T47D (cell line): ENCODE measurements at regions not wholly inside any gene's neighbourhood (a gene's known extent, or its start where the extent isn't known, plus 50 kb on each side); places are given as distances from the start of the nearest gene placed in this dataset.

ENCODE experiments used
- DNase-seq, 2 experiments: peaks; one replicate each; pipeline versions ENCODE4 v3.0.0 to v3.0.0-alpha.2; 2011 to 2012; ENCODE audit warnings: low read depth in 1 of 2, low spot score in 1 of 2
- JUND ChIP-seq: IDR thresholded peaks from 2 replicates; pipeline ENCODE4 v1.6.1; 2012; ENCODE audit warnings: low read depth
- in situ Hi-C: cut with HindIII; loops from 2 replicates; pipeline ENCODE4 v1.10.0; 2016; ENCODE audit warnings: low sequenced_read_pairs, low pct_unique_long_range_greater_than_20kb

- no peak for DNase-seq
- in situ Hi-C loops, result no loop called here
- no peak for TF ChIP-seq JUND
Measured at GRCh38 chr10:78830062-78830975, 238.4 kb upstream of the ZMIZ1 start.

DNA sequence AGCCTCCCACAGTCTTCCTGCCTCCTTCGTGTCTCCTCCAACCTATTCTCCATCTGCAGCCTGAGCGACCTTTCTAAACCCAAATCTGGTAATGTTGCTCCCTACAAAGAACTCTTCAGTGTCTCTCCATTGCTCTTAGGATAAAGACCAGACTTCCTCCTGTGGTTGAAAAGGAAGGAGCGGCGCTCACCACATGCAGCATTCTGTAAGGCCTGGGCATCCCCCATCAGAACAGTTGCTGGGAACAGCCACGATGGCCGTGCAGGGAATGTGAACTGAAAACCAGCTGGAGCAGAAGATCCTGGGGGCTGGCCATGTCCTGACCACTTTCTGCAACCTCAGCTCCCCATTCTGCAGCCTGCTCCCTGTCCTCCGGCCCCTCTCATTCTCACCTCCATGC lies 237.8 kb upstream of the ZMIZ1 start:
- no peak for TF ChIP-seq JUND
- DNase-seq, result no peak
- in situ Hi-C loops, result no loop called here

DNA sequence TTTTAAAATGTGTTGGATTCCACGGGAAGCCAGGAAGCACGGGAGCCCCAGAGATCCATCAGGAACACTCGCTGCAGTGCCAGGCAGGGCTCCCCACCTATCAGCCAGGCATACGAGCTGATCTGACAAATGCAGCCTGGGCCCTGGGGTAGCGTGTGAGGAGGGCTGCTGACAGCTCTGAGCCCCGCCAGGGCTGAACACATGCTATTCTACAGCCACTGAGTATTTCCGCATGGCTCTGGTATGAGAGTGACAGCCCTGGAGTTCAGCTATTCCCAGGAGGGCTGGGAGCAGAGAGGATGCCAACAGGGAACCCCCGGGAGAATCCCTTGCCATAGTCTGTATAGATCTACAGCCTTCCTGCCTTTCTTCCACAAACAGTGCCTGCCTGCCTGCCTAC lies 237.3 kb upstream of the ZMIZ1 start:
- no peak for DNase-seq
- TF ChIP-seq JUND, result no peak

DNA sequence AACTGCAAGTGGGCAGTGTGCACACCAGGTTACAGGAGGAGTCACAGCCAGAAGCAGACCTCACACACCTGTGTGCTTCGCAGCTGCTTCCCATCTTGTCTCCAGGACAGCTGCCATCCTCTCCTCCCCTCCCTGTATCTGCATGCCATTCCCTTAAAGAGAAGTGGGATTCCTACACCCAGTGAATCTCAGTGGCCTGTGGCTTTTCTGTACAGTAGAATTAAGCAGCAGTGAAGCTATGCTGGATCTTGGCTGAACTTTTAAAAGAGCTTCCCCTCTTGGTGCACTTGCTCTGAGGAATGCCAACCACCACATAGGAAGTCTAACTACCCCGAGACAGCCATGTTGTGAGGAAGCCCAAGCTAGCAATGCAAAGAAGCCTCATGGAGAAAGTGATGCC lies 236.5 kb upstream of the ZMIZ1 start:
- in situ Hi-C loops, result no loop called here
- no peak for DNase-seq

More for the DNA sequence above, 237.3 kb upstream of the ZMIZ1 start:
- in situ Hi-C loops, result no loop called here

DNA sequence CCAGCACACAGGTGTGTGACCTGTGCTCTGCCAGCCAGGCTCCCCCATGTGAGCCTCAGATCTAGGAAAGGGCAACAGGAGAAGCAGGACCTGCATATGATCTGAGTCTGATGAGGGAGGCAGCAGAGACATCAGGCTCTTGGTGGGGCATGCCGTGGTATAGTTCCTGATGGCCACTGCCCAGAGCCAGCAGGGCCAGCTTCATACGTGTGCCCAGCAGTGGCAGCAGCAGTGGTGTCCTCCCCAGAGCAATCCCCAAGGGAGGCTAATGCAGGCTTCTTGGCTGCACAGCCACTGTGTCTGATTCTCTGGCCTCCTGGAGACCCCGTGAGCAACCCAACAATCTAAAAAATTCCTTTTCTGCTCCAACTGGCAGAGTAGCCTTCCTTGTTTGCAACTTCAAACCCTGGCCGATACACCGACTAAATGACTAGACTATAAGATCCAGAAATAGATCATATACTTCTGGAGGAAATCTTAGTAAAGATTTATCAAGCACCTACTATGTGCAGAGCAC lies 230.6 kb upstream of the ZMIZ1 start:
- in situ Hi-C loops, result no loop called here
- no peak for TF ChIP-seq JUND
- no peak for DNase-seq

More for the DNA sequence above, 236.5 kb upstream of the ZMIZ1 start:
- TF ChIP-seq JUND, result no peak

- in situ Hi-C loops, result no loop called here
- no peak for TF ChIP-seq JUND
- peak in 1 of 2 experiments; percentile 21 for DNase-seq
Measured at GRCh38 chr10:78843495-78843894, 225.3 kb upstream of the ZMIZ1 start.

GRCh38 chr10:78844960-78845607 lies 223.7 kb upstream of the ZMIZ1 start:
- in situ Hi-C loops, result no loop called here
- DNase-seq, result peak in 1 of 2 experiments; percentile 48
- no peak for TF ChIP-seq JUND

- DNase-seq, result no peak
- no peak for TF ChIP-seq JUND
- in situ Hi-C loops, result no loop called here
Measured at GRCh38 chr10:78846071-78846470, 222.7 kb upstream of the ZMIZ1 start.

DNA sequence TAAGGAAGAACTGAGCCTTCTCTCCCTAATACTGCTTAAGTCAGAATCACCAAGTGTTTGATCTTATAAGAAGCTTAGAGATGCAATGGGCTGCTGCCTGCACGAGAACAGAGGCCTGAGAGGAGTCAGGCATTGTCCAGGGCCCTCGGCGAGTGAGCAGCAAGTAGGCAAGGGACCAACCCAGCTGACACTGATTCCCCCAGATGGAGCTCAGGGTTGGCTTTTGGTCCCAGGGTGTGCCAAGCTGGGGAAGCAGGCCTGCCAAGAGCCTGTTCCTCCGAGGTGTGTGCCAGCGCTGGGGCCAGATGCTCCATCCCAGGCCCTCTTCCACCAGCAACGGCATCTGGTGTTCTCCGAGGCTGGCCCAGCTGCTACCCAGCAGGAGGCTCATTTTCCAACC lies 222.0 kb upstream of the ZMIZ1 start:
- DNase-seq, result no peak
- in situ Hi-C loops, result no loop called here
- no peak for TF ChIP-seq JUND

- no peak for TF ChIP-seq JUND
- DNase-seq, result no peak
- in situ Hi-C loops, result no loop called here
Measured at GRCh38 chr10:78847485-78847884, 221.3 kb upstream of the ZMIZ1 start.

DNA sequence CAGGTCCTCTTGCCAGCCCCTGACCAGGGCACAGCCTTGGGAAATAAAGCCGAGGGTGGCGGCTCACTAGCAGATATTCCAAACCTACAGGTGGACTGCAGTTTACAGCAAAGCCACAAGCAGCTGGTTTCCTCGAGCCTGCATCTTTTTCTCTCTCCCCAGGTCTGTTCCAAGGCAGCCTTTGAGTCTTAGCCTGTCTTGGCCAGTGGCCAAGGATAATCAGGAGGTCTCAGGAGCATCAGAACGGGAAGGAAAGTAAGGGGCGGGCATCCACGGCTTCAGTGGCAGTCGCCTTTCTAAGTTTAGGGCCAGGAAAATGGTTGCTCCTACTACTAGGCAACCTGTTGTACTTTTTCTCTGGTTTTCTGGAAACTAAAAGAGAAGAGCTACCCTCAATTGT lies 219.7 kb upstream of the ZMIZ1 start:
- in situ Hi-C loops, result no loop called here
- no peak for DNase-seq
- no peak for TF ChIP-seq JUND

DNA sequence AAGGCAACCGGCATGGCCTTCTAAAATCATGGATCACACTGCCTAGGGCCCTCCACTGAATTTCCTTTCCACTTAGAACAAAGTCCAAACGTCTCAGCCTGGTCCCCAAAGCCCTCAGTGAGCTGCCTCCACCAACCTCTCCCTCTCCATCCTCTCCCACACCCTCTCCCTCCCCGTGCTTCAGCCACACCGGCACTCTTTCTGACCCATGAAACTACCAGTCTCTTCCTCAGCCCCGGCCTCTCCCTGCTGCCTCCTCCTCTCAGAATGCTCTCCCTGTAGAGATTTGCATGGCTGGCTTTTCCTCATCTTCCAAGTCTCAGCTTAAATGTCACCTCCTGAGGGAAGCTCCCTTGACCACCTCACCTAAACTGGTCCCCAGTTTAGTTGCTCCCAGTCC lies 219.0 kb upstream of the ZMIZ1 start:
- no peak for DNase-seq
- in situ Hi-C loops, result no loop called here
- no peak for TF ChIP-seq JUND
